ENCODE measurements at regions not wholly inside any gene's neighbourhood (a gene's known extent, or its start where the extent isn't known, plus 50 kb on each side); places are given as distances from the start of the nearest gene placed in this dataset.

DNA sequence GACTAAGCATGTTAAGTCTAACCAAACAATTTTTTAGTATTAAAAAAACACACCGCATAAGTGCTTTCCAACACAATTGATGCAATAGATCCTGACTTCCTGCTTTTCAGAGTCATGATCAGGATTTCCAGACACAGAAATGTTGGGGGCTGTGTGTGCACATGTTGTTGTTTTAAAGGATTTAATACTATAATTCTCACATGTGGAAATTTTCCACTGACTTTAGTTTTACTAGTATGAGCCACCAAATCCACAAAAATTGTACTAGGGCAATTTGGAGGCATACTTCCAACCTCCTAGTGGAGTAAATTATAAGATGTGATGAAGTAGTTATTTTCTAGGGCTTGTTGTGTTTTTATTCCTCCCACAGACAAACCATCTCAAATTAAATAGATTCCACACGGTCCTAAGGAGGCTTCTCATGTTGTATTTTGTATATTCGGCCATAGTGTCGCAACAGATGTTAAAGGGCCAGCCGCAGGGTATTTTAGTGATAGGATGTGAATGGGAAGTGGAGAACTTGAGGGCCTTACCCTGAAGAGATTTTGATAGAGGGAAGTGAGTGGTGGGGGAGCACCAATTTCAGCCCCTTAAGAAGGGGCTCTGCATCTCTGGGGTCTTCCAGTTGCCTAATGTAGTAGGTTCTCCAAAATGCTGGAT, 108.9 kb upstream of the KLF7 start:
- no peaks in the 10 kb centered on the region for H4K20me1 ChIP-seq (ENCODE audit: control insufficient read depth, insufficient read depth, low read length, poor library complexity, severe bottlenecking)
- no peak for ATAC-seq (ENCODE audit: low read depth)

DNA sequence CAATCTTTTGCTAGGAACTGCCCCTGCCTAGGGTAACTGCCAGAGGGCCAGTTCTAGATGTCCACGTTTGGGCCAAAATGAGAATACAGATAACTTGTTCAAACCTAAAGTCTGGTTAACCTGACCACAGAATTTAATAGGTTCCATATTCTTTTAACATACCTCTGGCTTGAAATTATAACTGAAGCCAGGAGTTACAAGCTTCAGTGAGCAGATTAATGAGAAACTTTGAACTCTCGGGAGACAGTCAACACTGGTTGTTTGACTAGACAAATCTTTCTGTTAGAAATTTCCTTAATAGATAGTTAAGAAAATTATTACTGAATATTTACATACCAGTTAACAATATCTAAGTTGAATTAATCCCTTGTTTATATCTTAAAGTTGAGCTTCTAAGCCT, 110.0 kb upstream of the KLF7 start:
- no peak for ATAC-seq (ENCODE audit: low read depth)
- no peaks in the 10 kb centered on the region for H3K9me3 Mint-ChIP-seq (ENCODE audit: insufficient read depth)
- TF ChIP-seq CTCF (IDR thresholded peaks at IDR 0.05) (no peak), EZH2 (IDR thresholded peaks at IDR 0.05; ENCODE audit: borderline replicate concordance, insufficient read depth, low read depth, low read length, poor library complexity, severe bottlenecking) (no peak)
- Histone ChIP-seq H3K79me2 (ENCODE audit: control insufficient read depth, insufficient read depth, low read length) (no peaks in the 10 kb centered on the region), H3K36me3 (replicated peaks in 1 of 2; ENCODE audit: control extremely low read depth in 1 of 2, control insufficient read depth in 1 of 2, extremely low read depth in 1 of 2, insufficient read depth in 2 of 2, low read length in 1 of 2) (no peaks in the 10 kb centered on the region), H3K4me1 (ENCODE audit: control insufficient read depth in 2 of 2, insufficient read depth in 2 of 2, low read length in 2 of 2) (no peaks in the 10 kb centered on the region), H3K9me3 (ENCODE audit: control extremely low read depth in 1 of 3, control insufficient read depth in 2 of 3, insufficient read depth in 1 of 3, low read length in 2 of 3) (peaks cover 0 to 3% (median 1%) of the 10 kb centered on the region in 3 donors), H4K20me1 (ENCODE audit: control insufficient read depth, insufficient read depth, low read length, poor library complexity, severe bottlenecking) (no peaks in the 10 kb centered on the region), H3K9ac (ENCODE audit: low read length) (no peak overlapping the region), H3K4me2 (replicated peaks; ENCODE audit: low read depth, low read length, poor library complexity, severe bottlenecking) (no peak overlapping the region), H3K27ac (ENCODE audit: low read length in 2 of 2) (no peak overlapping the region), H2AFZ (ENCODE audit: insufficient read depth, low read depth, low read length, poor library complexity, severe bottlenecking) (no peak overlapping the region), H3K4me3 (ENCODE audit: control extremely low read depth in 1 of 5, extremely low read depth in 1 of 5, insufficient read depth in 1 of 5, low read depth in 2 of 5, low read length in 4 of 5) (no peak overlapping the region), H3K27me3 (replicated peaks in 1 of 4; ENCODE audit: control extremely low read depth in 1 of 4, control insufficient read depth in 3 of 4, insufficient read depth in 4 of 4, low read length in 3 of 4) (no peaks in the 10 kb centered on the region)
- no peak overlapping the region for H3K27ac Mint-ChIP-seq
- no peak overlapping the region for H3K4me3 Mint-ChIP-seq
- CTCF ChIA-PET = no interaction called here
- WGBS (ENCODE audit: insufficient coverage) = no CpG with 5 or more reads among the region's 2 CpGs
- POLR2A ChIA-PET = no interaction called here
- H3K27me3 Mint-ChIP-seq = no peaks in the 10 kb centered on the region
- intact Hi-C loops (cut with micrococcal nuclease) = no loop called here
- DNase-seq = no peak
- no peaks in the 10 kb centered on the region for H3K4me1 Mint-ChIP-seq

More for the DNA sequence above, 108.9 kb upstream of the KLF7 start:
- Mint-ChIP-seq H3K4me1 (no peaks in the 10 kb centered on the region), H3K4me3 (no peak overlapping the region), H3K27me3 (no peaks in the 10 kb centered on the region), H3K27ac (no peak overlapping the region), H3K9me3 (ENCODE audit: insufficient read depth) (no peaks in the 10 kb centered on the region)
- POLR2A ChIA-PET = no interaction called here
- intact Hi-C loops (cut with micrococcal nuclease) = no loop called here
- DNase-seq = no peak
- Histone ChIP-seq H3K9me3 (ENCODE audit: control extremely low read depth in 1 of 3, control insufficient read depth in 2 of 3, insufficient read depth in 1 of 3, low read length in 2 of 3) (peaks cover 0 to 3% (median 1%) of the 10 kb centered on the region in 3 donors), H2AFZ (ENCODE audit: insufficient read depth, low read depth, low read length, poor library complexity, severe bottlenecking) (no peak overlapping the region), H3K36me3 (replicated peaks in 1 of 2; ENCODE audit: control extremely low read depth in 1 of 2, control insufficient read depth in 1 of 2, extremely low read depth in 1 of 2, insufficient read depth in 2 of 2, low read length in 1 of 2) (no peaks in the 10 kb centered on the region), H3K4me2 (replicated peaks; ENCODE audit: low read depth, low read length, poor library complexity, severe bottlenecking) (no peak overlapping the region), H3K79me2 (ENCODE audit: control insufficient read depth, insufficient read depth, low read length) (no peaks in the 10 kb centered on the region), H3K27ac (ENCODE audit: low read length in 2 of 2) (no peak overlapping the region), H3K4me1 (ENCODE audit: control insufficient read depth in 2 of 2, insufficient read depth in 2 of 2, low read length in 2 of 2) (no peaks in the 10 kb centered on the region), H3K27me3 (replicated peaks in 1 of 4; ENCODE audit: control extremely low read depth in 1 of 4, control insufficient read depth in 3 of 4, insufficient read depth in 4 of 4, low read length in 3 of 4) (no peaks in the 10 kb centered on the region), H3K4me3 (ENCODE audit: control extremely low read depth in 1 of 5, extremely low read depth in 1 of 5, insufficient read depth in 1 of 5, low read depth in 2 of 5, low read length in 4 of 5) (no peak overlapping the region), H3K9ac (ENCODE audit: low read length) (no peak overlapping the region)
- TF ChIP-seq CTCF (IDR thresholded peaks at IDR 0.05) (no peak), EZH2 (IDR thresholded peaks at IDR 0.05; ENCODE audit: borderline replicate concordance, insufficient read depth, low read depth, low read length, poor library complexity, severe bottlenecking) (no peak)
- 100% methylated on average over 3 of the region's 5 CpGs for WGBS (ENCODE audit: insufficient coverage)
- CTCF ChIA-PET = no interaction called here

Data from B cell (primary cell).